SJSA1 (cell line): ENCODE measurements at regions not wholly inside any gene's neighbourhood (a gene's known extent, or its start where the extent isn't known, plus 50 kb on each side); places are given as distances from the start of the nearest gene placed in this dataset.

Source experiments
- DNase-seq, 2 experiments: peaks; one replicate each; pipeline ENCODE4 v3.0.0-alpha.2; 2015 to 2020; ENCODE audit warnings: low spot score in 2 of 2, low read depth in 1 of 2
- H3K27ac ChIP-seq: fragments of 250-450 bp; sonication (Bioruptor Pico); 2 replicates; pipeline ENCODE4 v1.5.1; 2020; ENCODE audit warnings: mild to moderate bottlenecking, moderate library complexity
- H3K27me3 ChIP-seq: fragments of 250-450 bp; sonication (Bioruptor Pico); replicated peaks from 2 replicates; pipeline ENCODE4 v1.5.1; 2020; ENCODE audit warnings: mild to moderate bottlenecking, moderate library complexity
- H3K36me3 ChIP-seq: fragments of 250-450 bp; sonication (Bioruptor Pico); 2 replicates; pipeline ENCODE4 v1.5.1; 2020; ENCODE audit warnings: mild to moderate bottlenecking
- H3K4me1 ChIP-seq: fragments of 250-450 bp; sonication (Bioruptor Pico); replicated peaks from 2 replicates; pipeline ENCODE4 v1.6.1; 2021; ENCODE audit warnings: mild to moderate bottlenecking
- H3K4me3 ChIP-seq: fragments of 250-450 bp; sonication (Bioruptor Pico); 2 replicates; pipeline ENCODE4 v1.5.1; 2020; ENCODE audit warnings: mild to moderate bottlenecking
- H3K9me3 ChIP-seq: fragments of 250-450 bp; sonication (Bioruptor Pico); replicated peaks from 2 replicates; pipeline ENCODE4 v1.5.1; 2020; ENCODE audit warnings: mild to moderate bottlenecking

DNA sequence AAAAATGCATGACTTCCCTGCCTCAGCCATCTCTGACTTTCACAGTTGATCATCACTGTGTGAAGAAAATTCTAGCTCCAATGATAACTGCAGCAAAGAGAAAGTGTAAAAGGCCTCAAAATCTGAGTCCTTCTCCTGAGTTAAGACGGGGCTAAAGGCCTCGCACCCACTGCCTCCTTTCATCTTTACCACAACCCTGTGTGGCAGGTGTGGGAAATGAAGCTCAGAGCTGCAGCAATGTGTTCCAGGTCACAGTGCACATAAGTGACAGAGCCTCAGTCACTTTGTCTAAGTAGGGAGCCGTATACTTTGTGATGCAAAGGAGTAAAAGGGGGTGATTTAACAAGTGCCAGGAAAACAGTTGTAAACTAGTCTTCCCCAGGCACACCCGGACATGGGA is 144.7 kb upstream of the TMCC3 start:
- no peaks in the 10 kb centered on the region for H3K27me3 ChIP-seq
- H3K4me3 ChIP-seq = no peak overlapping the region
- no peaks in the 10 kb centered on the region for H3K36me3 ChIP-seq
- no peak overlapping the region for H3K27ac ChIP-seq
- H3K4me1 ChIP-seq = no peaks in the 10 kb centered on the region; the same call in 1 of the 2 replicates
- H3K9me3 ChIP-seq = no peaks in the 10 kb centered on the region
- DNase-seq = no peak

DNA sequence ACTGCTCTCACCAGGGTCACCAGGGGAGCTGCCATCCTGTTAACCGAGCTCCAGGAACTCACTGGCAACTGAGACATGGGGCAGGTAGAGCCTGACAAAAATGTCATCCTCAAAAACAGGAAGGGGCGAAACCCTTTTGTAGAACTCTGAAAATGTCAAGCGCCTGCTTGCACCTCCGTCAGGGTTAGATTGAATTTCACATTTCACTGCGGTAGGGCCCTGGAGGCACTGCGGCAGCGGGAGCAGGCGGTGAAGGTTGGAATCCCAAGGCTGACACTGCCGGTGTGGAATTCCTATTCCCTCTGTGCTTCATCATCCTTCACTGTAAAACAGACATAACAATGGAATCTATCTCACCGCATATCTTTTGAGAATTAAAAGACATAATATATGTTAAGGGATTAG is 142.8 kb upstream of the TMCC3 start:
- no peak for DNase-seq
- H3K4me1 ChIP-seq = no peaks in the 10 kb centered on the region; the same call in 1 of the 2 replicates
- no peak overlapping the region for H3K4me3 ChIP-seq
- no peaks in the 10 kb centered on the region for H3K36me3 ChIP-seq
- H3K27ac ChIP-seq = no peak overlapping the region
- no peaks in the 10 kb centered on the region for H3K9me3 ChIP-seq
- H3K27me3 ChIP-seq = no peaks in the 10 kb centered on the region

DNA sequence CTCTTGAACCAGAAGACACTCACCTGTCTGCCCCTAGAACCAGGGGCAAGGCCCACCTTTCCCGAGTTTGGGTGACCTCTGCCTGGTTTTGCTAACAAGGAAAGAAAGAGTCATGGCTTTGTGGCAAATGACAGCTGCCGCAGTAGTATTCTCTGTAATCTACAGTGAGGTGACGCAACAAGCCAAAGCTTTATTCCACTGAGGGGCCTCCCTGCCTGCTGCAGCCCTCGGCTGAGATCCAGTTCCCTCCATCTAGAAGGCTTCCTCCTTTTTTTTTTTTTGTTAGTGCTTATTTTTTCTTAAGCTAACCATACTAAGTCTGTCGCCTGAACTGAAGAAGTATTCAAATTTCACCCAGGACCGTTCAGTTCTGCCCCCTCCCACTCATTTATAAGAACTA is 142.3 kb upstream of the TMCC3 start:
- Histone ChIP-seq H3K27me3 (no peaks in the 10 kb centered on the region), H3K4me3 (no peak overlapping the region), H3K36me3 (no peaks in the 10 kb centered on the region), H3K27ac (no peak overlapping the region), H3K4me1 (no peaks in the 10 kb centered on the region; the same call in 1 of the 2 replicates), H3K9me3 (no peaks in the 10 kb centered on the region)
- DNase-seq = no peak

DNA sequence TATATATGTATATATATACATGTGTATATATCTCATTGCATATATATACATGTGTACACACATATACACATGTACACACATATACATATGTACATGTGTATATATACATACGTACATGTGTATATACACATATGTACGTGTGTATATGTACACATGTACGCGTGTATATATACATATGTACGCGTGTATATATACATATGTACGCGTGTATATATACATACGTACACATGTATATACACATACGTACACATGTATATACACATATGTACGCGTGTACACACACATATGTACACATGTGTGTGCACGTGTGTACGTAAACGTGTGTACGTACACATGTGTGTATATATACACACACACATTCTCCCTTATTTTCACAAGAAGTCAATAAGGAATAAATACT is 141.6 kb upstream of the TMCC3 start:
- no peaks in the 10 kb centered on the region; the same call in 1 of the 2 replicates for H3K4me1 ChIP-seq
- DNase-seq = no peak
- H3K9me3 ChIP-seq = no peaks in the 10 kb centered on the region
- H3K27ac ChIP-seq = no peak overlapping the region
- H3K27me3 ChIP-seq = no peaks in the 10 kb centered on the region
- no peak overlapping the region for H3K4me3 ChIP-seq
- H3K36me3 ChIP-seq = no peaks in the 10 kb centered on the region

DNA sequence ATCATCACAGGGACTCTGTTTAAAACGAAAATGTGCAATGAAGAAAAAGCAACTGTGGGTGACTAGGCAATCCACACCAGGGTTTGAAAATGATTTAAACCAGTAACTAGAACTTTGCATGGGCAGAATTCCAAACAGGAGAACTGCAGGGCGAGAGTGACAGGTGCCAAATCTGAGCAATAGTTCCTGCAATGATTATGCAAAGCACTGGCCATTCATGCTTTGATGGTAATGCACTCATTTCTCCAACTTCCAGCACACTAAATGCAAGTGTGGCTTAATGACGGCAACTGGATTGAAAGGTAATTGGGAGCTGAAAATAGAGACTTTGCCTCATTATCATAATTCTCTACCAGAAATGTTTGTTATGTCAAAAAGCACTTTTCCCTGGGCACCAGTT is 140.5 kb upstream of the TMCC3 start:
- no peaks in the 10 kb centered on the region for H3K27me3 ChIP-seq
- H3K27ac ChIP-seq = no peak overlapping the region
- DNase-seq = no peak
- no peaks in the 10 kb centered on the region for H3K9me3 ChIP-seq
- H3K4me1 ChIP-seq = no peaks in the 10 kb centered on the region; the same call in 1 of the 2 replicates
- no peaks in the 10 kb centered on the region for H3K36me3 ChIP-seq
- H3K4me3 ChIP-seq = no peak overlapping the region

DNA sequence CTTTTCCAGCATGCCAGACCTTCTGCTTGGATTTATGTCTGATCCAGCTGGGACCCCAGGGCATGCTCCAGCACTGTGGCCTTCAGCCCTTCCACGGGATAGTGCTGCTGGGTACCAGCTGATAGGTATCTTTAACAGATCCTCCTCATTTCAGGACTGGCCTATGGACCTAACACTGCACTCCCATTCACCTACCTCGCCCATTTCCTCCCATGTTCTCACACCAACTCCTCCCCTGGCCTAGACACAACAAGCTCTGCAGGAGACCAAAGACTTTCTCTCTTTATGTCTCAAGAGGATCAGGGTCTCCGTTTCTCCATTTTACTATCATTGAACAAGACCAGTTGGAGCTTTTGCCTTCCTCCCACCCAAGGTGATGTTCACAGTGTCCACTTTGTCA is 140.0 kb upstream of the TMCC3 start:
- Histone ChIP-seq H3K9me3 (no peaks in the 10 kb centered on the region), H3K4me3 (no peak overlapping the region), H3K27ac (no peak overlapping the region), H3K4me1 (no peaks in the 10 kb centered on the region; the same call in 1 of the 2 replicates), H3K36me3 (no peaks in the 10 kb centered on the region), H3K27me3 (no peaks in the 10 kb centered on the region)
- no peak for DNase-seq

DNA sequence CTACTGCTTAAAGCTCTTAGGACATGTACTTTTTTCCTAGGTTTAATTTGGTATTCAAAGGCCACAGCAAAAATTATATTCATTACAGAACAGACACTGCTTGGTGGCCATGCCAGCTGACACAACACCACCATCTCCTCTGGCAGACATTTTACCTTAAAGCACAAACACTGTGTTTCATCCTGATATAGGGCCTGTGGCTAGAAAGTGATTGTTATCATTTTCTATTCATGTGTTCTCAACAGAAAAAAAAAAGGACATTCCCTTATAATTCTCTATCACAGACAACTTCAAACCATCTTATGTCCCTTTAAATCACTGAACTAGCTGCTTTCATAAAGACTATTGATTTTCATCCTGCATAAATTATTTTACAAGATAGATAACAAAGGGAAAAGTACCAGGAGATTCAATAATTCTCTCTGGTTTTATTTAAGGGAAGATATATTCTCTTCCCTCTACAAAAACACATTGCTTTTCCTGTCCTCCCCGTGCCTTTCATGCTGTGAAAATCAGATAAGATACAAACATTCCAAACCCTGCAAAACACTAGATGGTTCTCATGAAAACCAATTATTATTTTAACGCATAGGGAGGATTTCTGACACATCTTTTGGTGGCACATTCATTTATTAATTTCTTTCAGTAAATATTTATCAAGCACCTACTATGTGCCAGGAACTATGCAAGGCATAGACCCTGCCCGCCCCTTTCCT is 139.3 kb upstream of the TMCC3 start:
- H3K27ac ChIP-seq = no peak overlapping the region
- no peak for DNase-seq
- no peaks in the 10 kb centered on the region for H3K27me3 ChIP-seq
- no peak overlapping the region for H3K4me3 ChIP-seq
- no peaks in the 10 kb centered on the region for H3K36me3 ChIP-seq
- H3K9me3 ChIP-seq = no peaks in the 10 kb centered on the region
- no peaks in the 10 kb centered on the region for H3K4me1 ChIP-seq

DNA sequence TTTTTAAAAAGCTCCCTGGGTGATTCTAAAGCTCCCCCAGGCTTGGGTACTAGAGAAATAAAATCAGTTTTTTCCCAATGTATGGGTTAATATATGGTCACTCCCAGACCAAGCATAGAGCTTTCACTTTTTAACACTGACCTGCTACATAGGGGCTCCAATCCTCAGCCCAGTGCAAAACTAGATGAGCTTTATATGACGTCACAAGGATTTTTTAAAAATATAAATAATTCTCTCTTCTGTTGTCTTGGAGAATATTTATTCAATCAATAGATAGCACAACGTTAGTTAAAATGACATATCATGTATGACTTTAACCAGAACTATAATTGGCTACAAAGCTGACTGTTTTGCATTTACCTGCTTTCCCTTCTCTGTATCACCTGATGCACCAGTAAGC is 137.9 kb upstream of the TMCC3 start:
- no peaks in the 10 kb centered on the region for H3K27me3 ChIP-seq
- DNase-seq = no peak
- H3K27ac ChIP-seq = no peak overlapping the region
- no peaks in the 10 kb centered on the region for H3K9me3 ChIP-seq
- H3K4me3 ChIP-seq = no peak overlapping the region
- no peaks in the 10 kb centered on the region for H3K36me3 ChIP-seq
- H3K4me1 ChIP-seq = no peaks in the 10 kb centered on the region

DNA sequence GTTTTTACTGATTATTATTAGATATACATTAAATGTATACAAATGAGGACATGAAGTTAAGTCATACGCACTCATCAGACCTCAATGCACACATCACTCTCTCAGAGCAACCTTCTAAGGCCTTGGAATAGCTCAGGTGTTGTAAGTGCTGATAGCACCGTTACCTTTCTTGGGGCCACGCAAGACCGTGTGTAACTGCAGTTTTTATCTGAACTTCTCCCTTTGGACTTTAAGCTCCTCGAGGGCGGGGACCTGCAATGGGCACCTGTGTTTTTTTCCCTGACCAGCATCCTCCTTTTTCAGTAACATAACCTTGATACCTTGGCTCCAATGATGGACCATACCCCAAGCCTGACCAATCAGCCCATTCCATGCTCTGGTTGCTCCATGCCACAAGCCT is 136.5 kb upstream of the TMCC3 start:
- H3K27ac ChIP-seq = no peak overlapping the region
- H3K27me3 ChIP-seq = no peaks in the 10 kb centered on the region
- DNase-seq = no peak
- H3K36me3 ChIP-seq = no peaks in the 10 kb centered on the region
- H3K9me3 ChIP-seq = no peaks in the 10 kb centered on the region
- no peak overlapping the region for H3K4me3 ChIP-seq
- no peaks in the 10 kb centered on the region for H3K4me1 ChIP-seq

DNA sequence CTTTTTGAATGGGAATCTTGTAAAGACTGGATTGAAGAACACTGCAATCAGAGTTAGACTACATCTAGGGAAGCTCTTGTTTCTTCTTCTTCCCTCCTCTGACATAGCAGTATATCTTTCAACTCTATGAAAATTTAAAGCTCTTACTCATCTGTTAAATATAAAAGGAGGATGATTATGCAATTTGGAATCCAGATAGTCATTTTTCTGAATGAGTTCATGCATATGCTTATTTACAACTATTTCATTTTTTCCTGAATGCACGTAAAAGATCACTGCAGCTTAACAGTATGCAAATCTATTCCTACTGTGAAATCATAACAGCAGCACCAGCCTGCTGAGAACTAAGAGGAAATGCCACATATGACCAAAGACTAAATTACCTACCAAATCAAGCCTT is 133.5 kb upstream of the TMCC3 start:
- H3K27me3 ChIP-seq = no peaks in the 10 kb centered on the region
- no peaks in the 10 kb centered on the region for H3K36me3 ChIP-seq
- no peaks in the 10 kb centered on the region for H3K4me1 ChIP-seq
- DNase-seq = no peak
- no peak overlapping the region for H3K4me3 ChIP-seq
- H3K27ac ChIP-seq = no peak overlapping the region
- H3K9me3 ChIP-seq = no peaks in the 10 kb centered on the region

DNA sequence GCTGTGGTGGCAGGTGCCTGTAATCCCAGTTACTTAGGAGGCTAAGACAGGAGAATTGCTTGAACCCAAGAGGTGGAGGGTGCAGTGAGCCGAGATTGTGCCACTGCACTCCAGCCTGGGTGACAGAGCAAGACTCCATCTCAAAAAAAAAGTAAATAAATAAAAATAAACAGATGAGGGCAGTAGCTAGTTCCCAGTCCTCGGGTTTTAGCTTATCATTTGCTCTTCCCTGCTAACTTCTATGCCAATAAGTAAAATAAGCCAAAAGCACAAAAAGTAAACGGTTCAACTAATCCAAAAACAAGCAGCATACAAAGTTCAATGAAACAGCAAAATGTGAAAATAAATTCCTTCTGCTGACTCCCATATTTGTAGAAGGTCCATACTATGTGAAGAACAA is 133.0 kb upstream of the TMCC3 start:
- no peaks in the 10 kb centered on the region for H3K4me1 ChIP-seq
- no peaks in the 10 kb centered on the region for H3K27me3 ChIP-seq
- H3K36me3 ChIP-seq = no peaks in the 10 kb centered on the region
- DNase-seq = no peak
- no peak overlapping the region for H3K27ac ChIP-seq
- no peak overlapping the region for H3K4me3 ChIP-seq
- no peaks in the 10 kb centered on the region for H3K9me3 ChIP-seq

DNA sequence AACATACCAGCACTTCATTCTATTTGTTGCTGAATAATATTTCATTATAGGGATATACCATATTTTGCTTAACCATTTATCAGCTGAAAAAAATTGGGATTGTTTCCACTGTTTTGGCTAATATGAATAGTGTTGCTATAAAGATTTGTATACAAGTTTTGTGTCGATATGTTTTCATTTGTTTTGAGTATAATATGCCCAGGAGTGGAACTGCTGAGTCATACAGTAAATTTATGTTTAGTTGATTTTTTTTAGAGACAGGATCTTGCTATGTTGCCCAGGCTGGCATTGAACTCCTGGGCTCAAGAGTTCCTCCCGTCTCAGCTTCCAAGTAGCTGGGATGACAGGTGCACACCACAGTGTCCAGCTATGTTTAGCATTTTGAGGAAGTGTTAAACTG is 131.5 kb upstream of the TMCC3 start:
- Histone ChIP-seq H3K4me3 (no peak overlapping the region), H3K27me3 (no peaks in the 10 kb centered on the region), H3K27ac (no peak overlapping the region), H3K36me3 (no peaks in the 10 kb centered on the region), H3K9me3 (no peaks in the 10 kb centered on the region), H3K4me1 (no peaks in the 10 kb centered on the region)
- no peak for DNase-seq

DNA sequence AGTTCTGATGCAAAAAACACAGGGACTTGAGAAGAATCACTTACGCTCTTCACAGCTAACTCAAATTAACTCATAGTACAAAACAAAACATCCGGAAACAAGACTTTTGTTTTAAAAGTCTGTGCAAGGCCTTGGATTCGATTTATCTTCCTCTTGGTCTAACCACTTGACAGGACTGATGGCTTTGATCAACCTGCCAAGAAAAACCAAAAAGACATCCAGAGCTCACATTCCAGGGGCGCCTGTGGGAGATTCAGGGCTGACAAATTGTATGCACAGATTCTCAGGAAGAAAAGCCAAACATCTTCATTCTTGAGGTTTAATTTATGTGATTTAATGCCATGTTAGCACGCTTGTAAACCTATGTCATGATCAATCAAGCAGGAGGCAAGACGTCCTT is 129.1 kb upstream of the TMCC3 start:
- no peak overlapping the region for H3K4me3 ChIP-seq
- H3K27ac ChIP-seq = no peak overlapping the region
- H3K36me3 ChIP-seq = no peaks in the 10 kb centered on the region
- H3K9me3 ChIP-seq = no peaks in the 10 kb centered on the region
- no peaks in the 10 kb centered on the region for H3K27me3 ChIP-seq
- DNase-seq = peak in 1 of 2 experiments; percentile 26
- no peaks in the 10 kb centered on the region for H3K4me1 ChIP-seq

DNA sequence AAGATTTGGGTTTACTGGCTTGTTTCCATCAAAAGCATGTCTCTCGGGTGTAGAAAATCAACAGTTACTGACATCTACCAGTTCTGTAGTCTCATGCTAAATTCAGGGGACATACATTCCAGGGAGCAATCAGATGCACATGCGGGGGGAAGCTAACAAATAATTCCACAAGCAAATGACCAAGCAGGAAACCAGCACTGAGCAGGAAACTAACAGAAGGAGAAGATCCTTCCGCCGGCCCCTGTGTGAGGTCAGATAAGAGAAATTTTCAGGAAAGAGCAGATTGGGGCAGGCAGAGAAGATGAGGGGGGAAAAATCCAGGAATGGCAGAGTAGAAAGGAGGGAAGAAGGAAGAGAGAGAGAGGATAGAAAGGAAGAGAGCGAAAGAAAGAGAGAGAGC is 127.6 kb upstream of the TMCC3 start:
- Histone ChIP-seq H3K27ac (no peak overlapping the region), H3K9me3 (no peaks in the 10 kb centered on the region), H3K4me3 (no peak overlapping the region), H3K36me3 (no peaks in the 10 kb centered on the region), H3K27me3 (no peaks in the 10 kb centered on the region), H3K4me1 (no peaks in the 10 kb centered on the region)
- no peak for DNase-seq

DNA sequence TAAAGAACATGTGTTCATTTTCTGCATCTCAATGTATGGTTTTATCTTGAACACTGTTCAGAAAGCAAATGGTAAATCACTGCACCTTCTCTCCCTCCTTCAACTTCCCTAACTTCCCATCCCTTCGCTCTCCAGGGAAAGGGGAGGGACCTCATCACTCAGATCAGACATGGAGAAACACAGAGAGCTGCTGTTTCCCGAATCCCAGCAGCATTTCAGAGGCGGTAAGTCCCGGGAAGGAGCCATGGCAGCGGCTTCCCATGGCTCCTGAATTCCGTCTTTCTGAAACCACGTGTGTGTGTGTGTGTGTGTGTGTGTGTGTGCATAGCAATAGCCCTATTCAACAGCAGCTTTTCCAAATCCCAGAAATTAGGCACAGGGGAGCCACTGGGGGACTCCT is 125.4 kb upstream of the TMCC3 start:
- no peak for DNase-seq
- H3K27ac ChIP-seq = no peak overlapping the region
- H3K36me3 ChIP-seq = no peaks in the 10 kb centered on the region
- H3K4me1 ChIP-seq = no peaks in the 10 kb centered on the region
- H3K9me3 ChIP-seq = no peaks in the 10 kb centered on the region
- H3K4me3 ChIP-seq = no peak overlapping the region
- no peaks in the 10 kb centered on the region for H3K27me3 ChIP-seq
